GM18867 (cell line): ENCODE measurements at regions not wholly inside any gene's neighbourhood (a gene's known extent, or its start where the extent isn't known, plus 50 kb on each side); places are given as distances from the start of the nearest gene placed in this dataset.

Experiments used
- ATAC-seq: cut with Tn5 transposase; IDR thresholded peaks from one replicate; pipeline ENCODE4 v1.9.1; 2021; ENCODE audit warnings: mild to moderate bottlenecking, moderate library complexity; ENCODE audit not compliant: unreplicated experiment

DNA sequence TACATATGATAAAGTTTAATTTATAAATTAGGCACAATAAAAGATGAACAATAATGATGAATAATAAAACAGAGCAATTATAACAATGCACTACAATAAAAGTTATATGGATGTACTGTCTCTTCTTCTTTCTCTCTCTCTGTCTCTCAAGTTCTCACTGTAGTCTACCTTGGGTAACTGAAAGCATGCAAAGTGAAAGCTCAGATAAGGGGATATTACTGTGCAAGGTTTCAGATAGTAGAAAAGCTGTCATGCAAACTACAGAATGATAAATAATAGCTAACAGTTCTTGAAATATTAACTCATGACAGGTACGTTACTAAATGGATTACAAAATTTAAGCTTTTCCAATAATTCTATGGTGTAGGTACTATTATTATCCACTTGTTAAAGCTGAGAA lies 311.9 kb upstream of the PRDM1 start:
- ATAC-seq = peak; percentile 94

- ATAC-seq = no peak
These were observed 314.7 kb upstream of the PRDM1 start for GRCh38 chr6:105771313-105771970.

DNA sequence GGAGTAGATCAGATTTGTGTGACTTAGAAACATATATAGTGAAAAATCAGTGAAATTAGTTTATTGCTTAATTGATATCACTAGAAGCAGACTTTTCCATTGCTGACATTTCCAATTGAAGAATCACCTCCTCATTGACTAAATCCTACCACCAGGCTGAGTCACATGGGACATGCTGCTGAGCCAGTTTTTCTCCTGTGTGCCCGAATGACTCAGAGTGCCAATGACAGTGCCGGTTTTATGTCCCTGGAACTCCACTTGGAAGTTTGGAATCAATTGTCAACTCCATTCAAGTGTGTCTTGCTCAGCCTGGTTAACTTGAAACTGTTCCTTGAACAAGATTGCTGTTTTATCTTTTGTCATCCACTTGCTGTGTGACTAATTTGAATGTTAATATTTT lies 316.1 kb upstream of the PRDM1 start:
- no peak for ATAC-seq

DNA sequence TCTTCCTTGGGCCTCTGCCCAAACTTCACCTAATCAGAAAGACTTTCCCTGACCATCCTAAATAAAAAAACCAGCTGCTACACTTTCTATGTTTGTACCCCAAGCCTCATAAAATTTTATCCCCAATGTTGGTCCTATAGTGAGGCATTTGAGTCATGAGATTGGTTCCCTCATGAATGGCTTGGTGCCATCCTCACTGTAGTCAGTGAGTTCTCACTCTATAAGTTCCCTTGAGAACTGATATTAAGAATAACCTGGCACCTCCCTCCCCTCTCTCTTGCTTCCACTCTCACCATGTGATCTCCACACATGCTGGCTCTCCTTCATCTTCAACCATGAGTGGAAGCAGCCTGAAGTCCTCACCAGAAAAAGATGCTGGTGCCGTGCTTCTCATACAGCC lies 316.9 kb upstream of the PRDM1 start:
- no peak for ATAC-seq

DNA sequence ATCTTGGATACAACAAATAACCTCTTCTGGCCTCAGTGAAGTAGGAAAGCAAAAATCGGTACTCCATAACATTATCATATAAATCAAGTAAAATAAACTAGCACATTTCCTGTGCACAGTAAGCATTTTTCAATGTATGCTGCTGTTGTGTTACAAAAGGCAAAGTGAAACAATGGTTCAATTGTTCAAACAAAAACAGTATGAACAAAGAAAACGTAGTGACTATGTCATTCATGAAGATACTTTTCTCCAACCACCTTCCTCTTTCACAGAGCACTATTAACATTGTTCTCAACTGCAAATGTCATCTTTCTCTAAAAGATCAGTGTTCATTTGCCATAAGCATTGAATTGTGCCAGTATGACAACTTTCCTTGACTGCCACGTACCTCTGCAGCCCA lies 318.6 kb upstream of the PRDM1 start:
- no peak for ATAC-seq

GRCh38 chr6:105765239-105765638 lies 320.9 kb upstream of the PRDM1 start:
- no peak for ATAC-seq

DNA sequence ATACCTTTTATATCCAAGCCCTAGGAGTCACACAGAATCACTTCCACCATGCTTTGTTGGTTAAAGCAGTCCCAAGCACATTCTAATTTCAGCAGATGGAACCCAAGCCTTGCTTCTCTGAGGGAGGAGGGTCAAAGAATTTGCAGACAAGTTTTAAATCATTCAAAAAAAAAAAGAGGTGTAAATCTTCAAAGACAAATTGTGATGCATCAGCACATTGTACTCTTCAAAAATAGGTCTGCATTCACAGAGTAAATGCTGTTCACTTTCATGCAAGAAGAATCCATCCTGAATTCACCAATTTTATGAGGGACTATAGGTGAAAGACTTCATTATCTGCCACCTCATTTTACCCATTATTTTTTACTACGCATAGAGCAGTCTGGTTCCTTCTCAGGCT lies 321.8 kb upstream of the PRDM1 start:
- no peak for ATAC-seq

GRCh38 chr6:105763866-105764265 lies 322.3 kb upstream of the PRDM1 start:
- no peak for ATAC-seq

- ATAC-seq = no peak
These were observed 325.4 kb upstream of the PRDM1 start for GRCh38 chr6:105760746-105761145.

DNA sequence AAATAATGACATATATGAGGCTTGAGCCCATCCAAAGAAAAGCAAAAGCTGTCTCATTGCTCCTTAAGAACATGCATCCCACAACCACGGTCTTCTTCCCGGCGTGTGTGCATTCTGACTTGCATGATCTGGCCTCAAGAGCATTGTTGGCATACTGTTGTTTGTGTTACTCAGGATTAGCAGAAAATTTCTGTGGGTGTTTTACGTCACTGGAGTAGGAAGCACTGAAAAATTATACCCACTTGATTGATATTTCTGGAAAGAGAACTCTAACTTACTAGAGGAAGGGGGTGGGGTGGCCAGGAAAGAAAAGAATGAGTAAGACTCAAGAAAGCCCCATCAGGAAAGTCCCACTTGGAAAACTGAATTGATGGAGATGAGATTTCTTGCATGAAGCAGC lies 326.2 kb upstream of the PRDM1 start:
- ATAC-seq = no peak

- ATAC-seq = no peak
These were observed 327.1 kb upstream of the PRDM1 start for GRCh38 chr6:105759015-105759414.

- ATAC-seq = peak; percentile 91
These were observed 328.5 kb upstream of the PRDM1 start for GRCh38 chr6:105757512-105758200.

DNA sequence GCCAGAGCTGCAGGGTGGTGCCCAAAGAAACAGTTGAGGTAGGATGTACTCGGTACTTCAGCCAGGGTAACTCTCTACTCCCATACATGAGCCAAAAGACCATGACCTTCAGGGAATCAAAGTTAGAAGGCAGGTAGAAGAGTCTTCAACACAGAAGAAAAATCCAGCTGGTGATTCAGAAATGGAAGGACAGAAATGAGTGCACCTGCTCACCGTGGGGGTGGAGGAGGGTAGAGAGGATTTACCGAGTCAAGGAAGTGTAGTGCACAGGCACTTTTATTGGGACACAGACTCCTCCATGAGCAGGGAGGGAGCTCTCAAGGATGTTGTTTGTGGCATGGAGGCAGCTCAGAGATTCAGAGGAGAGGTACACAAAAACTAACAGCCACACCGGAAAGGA lies 330.3 kb upstream of the PRDM1 start:
- no peak for ATAC-seq

GRCh38 chr6:105753620-105754211 lies 332.4 kb upstream of the PRDM1 start:
- ATAC-seq = no peak

DNA sequence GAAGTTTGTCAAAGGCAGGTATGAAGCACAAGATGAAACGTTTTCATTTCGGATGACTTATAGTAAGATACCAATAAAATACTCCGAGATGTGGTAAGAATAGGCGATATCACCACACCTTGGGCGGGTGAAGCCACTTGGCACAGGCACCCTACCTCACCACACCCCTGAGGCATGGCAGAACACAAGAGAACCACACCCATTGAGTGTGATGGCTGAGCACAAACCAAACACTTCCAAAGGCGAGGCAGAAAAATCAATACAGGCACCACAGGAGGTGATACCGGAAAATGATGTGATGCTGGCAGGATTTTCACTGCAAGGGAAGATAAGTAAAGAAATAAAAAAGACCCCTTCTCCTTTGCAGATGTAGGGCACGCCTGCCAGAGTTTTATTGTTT lies 332.9 kb upstream of the PRDM1 start:
- no peak for ATAC-seq

- no peak for ATAC-seq
These were observed 336.0 kb upstream of the PRDM1 start for GRCh38 chr6:105750089-105750488.

DNA sequence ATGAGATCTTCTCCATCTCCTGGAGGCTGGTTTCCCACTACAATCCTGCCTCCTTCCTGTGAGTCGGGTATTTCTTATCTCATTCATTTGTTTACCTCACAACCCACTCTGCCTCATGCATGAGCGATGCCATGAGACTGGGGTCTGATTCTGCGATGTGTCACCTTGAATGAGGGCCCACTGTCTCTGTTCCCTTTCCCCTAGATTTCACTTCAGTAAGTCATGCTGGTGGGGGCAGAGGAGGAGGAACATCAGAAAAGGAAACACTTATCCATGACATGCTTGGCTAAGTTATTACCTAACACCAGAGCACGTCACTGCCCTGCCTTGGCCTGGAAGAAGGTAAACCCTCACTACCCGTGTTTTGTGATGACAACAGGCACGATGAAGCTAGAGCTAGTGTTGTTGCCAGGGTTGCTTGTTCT lies 337.4 kb upstream of the PRDM1 start:
- ATAC-seq = no peak

- no peak for ATAC-seq
These were observed 338.2 kb upstream of the PRDM1 start for GRCh38 chr6:105747823-105748405.

- ATAC-seq = no peak
These were observed 339.6 kb upstream of the PRDM1 start for GRCh38 chr6:105746509-105746908.

DNA sequence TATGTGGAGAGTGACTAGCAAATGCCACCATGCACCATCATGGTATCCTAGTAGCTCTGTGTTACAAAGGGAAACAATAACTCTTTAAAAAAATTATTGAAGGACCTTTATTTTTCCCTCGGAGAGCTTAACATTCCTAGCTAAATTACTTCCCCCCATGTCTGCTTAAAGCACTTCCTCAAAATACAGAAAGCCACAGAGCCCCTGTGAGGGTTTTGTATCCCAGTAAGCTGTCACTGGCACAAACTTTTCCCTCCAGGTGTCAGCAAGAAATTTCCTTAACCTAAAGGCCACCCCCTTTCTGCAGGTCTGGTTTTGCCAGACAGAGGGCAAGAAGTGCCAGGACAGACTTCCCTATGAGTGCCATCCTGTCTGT lies 340.0 kb upstream of the PRDM1 start:
- no peak for ATAC-seq

GRCh38 chr6:105745464-105746129 lies 340.5 kb upstream of the PRDM1 start:
- peak; percentile 48 for ATAC-seq

DNA sequence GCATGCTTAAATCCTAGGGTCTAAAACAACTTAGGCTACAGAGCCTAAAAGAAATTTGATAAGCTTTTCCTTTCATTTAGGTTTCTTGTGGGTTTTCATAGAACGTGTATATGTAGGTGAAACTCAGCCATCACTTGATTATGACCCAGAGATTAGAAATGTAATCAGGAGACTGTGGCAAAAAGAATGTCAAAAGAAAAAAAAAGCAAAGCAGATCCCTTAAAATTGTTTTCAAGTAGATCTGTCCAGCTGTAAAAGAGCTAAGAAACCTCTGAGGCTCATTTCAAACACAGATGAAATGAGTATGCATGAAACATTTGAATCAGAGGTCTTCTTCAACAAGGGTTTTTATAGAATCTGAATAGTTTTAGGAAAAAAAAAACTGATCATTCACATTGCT lies 341.3 kb upstream of the PRDM1 start:
- no peak for ATAC-seq
